ENCODE measurements at regions not wholly inside any gene's neighbourhood (a gene's known extent, or its start where the extent isn't known, plus 50 kb on each side); places are given as distances from the start of the nearest gene placed in this dataset.

DNA sequence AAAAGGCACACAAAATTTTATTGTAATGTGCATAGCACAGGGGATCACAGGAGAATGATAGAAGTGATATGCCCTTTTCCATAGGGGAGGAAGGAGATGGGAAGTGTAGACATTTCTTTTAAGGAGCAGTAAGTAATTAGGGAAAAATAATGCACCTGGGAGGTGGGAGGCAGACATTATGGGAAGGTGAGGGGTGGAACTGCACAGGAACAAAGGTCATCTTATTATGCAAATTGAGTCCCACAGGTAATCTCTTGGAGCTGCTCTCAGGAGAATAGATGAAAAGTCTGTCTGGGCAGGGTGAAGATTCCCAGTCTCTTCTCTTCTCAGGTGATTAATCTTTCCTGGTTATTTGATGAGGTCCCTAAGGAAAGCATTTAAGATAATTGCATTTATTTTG, 331.5 kb downstream of the ENC1 start:
- FAIRE-seq: no peak

- FAIRE-seq: no peak
Observed at GRCh38 chr5:74306845-74307244, 333.7 kb downstream of the ENC1 start.

GRCh38 chr5:74304536-74304935, 336.0 kb downstream of the ENC1 start:
- no peak for FAIRE-seq

- FAIRE-seq: no peak
Observed at GRCh38 chr5:74303578-74303977, 336.9 kb downstream of the ENC1 start.

DNA sequence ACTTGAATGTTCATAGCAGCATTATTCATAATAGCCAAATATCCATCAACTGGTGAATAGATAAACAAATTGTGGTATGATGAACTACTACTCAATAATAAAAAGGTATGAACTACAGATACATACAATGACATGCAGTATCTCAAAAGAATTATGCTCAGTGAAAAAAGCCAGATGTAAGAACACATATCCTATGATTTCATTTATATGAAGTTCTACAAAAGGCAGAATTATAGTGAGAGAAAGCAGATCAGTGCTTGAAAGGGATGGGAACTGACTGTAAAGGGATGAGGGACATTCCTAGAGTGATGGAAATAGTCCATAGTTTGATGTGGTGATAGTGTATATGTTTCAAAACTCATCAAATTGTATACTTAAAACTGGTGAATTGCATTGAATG, 339.0 kb downstream of the ENC1 start:
- FAIRE-seq: no peak

- no peak for FAIRE-seq
Observed at GRCh38 chr5:74300808-74301389, 339.6 kb downstream of the ENC1 start.

DNA sequence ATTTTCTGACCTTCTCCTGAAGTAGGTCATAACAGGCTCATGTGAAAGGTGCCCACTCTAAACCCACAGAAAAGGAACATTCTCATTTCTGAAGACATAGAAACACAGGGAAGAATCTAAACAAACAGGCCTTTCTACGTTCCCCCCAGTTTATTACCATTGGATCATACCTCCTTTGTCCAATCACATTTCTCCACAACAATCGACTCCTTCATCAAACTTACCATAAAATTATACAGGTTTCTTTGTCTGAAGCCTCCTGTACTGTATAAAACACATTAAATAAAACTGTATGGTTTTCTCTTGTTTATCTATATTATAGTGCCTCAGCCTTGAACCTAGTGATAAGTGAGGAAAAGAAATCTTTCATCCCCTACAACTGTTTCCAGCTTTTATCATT, 340.7 kb downstream of the ENC1 start:
- FAIRE-seq: no peak

DNA sequence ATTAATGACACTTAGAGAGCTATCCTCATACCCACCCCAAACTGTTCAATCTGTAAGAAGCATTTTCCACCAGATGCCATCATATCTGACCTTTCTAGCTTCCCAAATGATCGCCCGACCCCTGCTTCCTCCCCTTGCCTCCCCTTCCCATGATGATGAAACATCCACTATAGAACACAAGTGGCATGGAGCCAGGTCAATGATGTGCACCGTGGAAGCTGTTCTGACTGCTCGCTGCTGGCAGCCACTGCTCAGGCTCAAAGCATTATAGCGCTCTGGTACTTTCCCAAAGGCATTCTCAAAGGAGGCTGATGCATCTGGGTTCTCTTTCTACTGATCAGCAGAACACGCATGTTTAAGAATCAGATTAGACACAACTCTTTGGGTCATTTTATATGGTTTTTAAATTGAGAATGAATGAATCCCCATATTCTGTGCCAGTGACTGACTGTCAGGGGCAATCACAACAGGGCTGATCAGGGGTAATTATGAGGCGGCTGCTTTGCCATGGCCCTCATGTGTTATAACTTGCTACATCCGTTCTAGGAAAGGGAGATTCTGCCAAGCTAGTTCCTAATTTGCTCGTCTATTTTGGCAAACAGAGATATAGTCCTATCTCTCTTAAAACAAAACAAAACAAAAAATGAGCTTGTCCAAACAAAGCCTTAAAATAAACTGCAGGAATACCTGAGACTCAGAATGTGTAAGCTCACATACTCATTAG, 343.7 kb downstream of the ENC1 start:
- no peak for FAIRE-seq

DNA sequence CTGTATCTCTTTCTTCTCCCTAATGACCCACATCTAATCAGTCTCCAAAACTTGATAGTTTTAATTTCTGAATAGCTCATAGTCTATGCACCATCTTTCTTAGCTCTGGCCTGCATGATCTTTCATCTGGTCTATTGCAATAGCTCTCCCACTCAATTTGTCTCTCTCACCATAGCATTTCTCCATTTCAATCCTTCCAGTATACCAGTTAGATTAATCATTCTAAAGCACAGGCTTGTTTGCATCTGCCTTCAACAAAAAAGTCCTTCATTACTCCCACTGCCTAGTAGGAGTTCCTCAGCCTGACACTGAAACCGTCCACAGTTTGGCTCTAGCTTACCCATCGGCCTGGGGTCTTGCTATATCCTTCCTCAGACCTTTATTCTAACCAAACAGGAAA, 344.9 kb downstream of the ENC1 start:
- FAIRE-seq: no peak

DNA sequence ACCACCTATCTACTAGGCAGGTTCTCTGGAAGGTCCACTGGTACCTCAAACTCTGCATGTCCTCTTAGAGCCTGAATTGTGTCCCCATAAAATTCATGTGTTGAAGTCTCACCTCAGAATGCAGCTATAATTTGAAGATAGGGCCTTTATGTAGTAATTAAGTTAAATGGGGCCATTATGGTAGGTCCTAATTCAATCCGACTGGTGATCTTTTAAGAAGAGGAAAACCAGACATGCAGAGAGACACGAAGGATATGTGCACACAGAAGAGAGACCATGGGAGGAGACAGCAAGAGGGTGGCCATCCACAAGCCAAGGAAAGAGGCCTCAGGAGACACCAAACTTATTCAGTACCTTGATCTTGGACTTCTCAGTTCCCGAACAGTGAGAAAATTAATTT, 345.4 kb downstream of the ENC1 start:
- no peak for FAIRE-seq

GRCh38 chr5:74294231-74294705, 346.3 kb downstream of the ENC1 start:
- FAIRE-seq: no peak

DNA sequence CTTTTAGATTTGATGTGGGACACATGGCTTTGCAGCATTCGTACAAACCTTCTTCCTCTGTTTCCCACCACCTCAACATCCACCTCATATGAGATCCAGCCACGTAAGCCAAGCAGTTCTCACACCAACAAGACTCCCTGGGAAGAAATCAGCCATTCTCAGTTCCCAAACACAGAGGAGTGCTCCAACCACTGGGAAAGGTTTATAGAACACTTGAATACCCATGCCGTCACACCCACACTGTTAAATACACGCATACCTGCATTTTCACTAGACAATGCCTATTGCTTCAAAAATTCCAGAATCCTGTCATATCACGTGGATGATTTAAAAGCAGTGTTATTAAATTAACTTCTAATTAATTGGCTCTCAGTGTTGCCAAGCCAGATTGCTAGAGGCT, 347.3 kb downstream of the ENC1 start:
- FAIRE-seq: no peak

GRCh38 chr5:74290634-74291241, 349.8 kb downstream of the ENC1 start:
- FAIRE-seq: no peak

DNA sequence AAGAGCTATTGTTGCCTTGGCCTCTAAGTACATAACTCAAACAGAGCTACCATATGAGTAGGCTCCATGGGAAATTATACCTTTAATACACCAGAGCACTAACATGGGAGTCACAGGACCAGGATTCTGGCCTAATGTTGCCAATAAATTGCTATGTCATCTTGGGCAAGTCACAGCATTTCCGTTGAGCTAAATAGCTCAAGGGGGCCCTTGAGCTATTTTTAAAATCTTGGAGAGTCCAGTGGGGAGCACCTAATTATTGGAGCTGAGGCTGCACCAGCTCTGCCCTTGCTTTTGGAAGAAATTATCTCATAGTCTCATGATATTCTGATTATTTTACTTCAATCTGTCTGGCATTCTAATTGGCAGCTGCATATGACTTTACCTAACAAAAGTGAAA, 350.8 kb downstream of the ENC1 start:
- FAIRE-seq: no peak

- no peak for FAIRE-seq
Observed at GRCh38 chr5:74289238-74289637, 351.3 kb downstream of the ENC1 start.

GRCh38 chr5:74288448-74289108, 351.9 kb downstream of the ENC1 start:
- peak; percentile 61 for FAIRE-seq

- no peak for FAIRE-seq
Observed at GRCh38 chr5:74288038-74288437, 352.5 kb downstream of the ENC1 start.

- no peak for FAIRE-seq
Observed at GRCh38 chr5:74286734-74287695, 353.5 kb downstream of the ENC1 start.

DNA sequence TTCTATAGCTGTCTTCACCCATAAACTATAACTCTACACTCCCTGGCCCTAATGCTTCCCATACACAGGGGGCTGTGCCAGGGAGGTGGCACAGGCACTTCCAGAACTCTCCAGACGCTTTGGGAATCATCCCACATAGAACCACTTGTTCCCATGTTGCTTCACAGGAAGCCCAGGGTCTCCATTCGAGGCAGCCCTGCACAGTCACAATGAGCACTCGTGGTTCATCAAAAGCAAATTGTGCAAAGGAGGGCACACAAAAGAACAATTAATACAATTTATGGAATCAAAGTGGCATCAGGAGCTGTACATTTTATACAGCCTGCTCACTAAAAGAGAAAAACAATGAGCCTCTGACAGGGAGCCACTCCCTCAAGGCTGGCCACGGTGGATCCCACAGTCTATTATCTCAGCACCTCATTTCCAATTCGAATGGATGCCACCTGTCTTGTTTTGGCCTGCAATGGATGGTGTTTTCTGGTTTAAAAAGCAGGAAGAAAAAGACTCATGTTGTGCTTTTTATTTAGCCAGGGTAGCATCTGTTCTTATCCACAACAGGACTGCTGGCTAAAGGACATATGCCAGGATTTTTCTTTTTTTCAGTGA, 354.8 kb downstream of the ENC1 start:
- FAIRE-seq: no peak

GRCh38 chr5:74282490-74282889, 358.0 kb downstream of the ENC1 start:
- FAIRE-seq: no peak

- FAIRE-seq: no peak
Observed at GRCh38 chr5:74281166-74281565, 359.4 kb downstream of the ENC1 start.

DNA sequence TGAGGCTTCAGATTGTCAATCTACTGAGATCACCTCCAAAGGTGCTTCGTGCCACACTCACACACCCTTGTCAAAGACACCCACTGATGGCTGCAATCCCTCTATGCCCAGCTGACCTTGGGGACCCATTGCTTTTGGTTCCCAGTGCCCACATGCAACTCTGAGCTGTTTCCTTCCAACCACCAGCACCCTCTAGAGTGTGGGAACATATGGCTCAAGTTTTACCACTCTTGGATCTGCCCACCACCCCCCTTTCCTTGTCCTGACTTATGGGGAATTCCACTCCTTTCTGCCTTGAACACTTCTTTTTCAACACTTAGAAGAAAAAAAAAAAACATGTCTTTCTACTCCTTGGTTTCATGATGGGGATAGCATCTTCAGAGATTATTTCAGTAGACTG, 360.2 kb downstream of the ENC1 start:
- FAIRE-seq: no peak
